ENCODE measurements at regions not wholly inside any gene's neighbourhood (a gene's known extent, or its start where the extent isn't known, plus 50 kb on each side); places are given as distances from the start of the nearest gene placed in this dataset.

GRCh38 chr1:820962-821361 lies 102.8 kb upstream of the SAMD11 start:
- intact Hi-C loops (cut with micrococcal nuclease) (no loop called here), in situ Hi-C loops (cut with MboI; ENCODE audit: low sequenced_read_pairs) (no loop called here), dilution Hi-C loops (cut with HindIII; ENCODE audit: low sequenced_read_pairs, unreplicated experiment) (no loop called here)
- no peak overlapping the region for H2BK20ac ChIP-seq (ENCODE audit: low read depth, low read length)
- H2AK9ac ChIP-seq (replicated peaks; ENCODE audit: low read depth, low read length, poor library complexity): no peak overlapping the region
- no peak overlapping the region for H3K4me2 ChIP-seq (ENCODE audit: low read depth, low read length)
- no peak for DNase-seq
- WGBS, 2 experiments (ENCODE audit: extremely low coverage in 2 of 2, insufficient read length in 1 of 2): 93% methylated on average over 7 of the region's 7 CpGs; no CpG with 5 or more reads in 1 of the 2 experiments
- no peak overlapping the region for H3K14ac ChIP-seq (replicated peaks; ENCODE audit: low read depth, low read length)
- H3K4me3 ChIP-seq (ENCODE audit: insufficient read depth, low read depth, low read length): no peak overlapping the region
- no peak for TF ChIP-seq CTCF (conservative IDR thresholded peaks at IDR 0.05; ENCODE audit: low read depth, low read length)
- no peak for TF ChIP-seq BHLHE40 (IDR thresholded peaks at IDR 0.05; ENCODE audit: low read depth, low read length)
- no peak for TF ChIP-seq MXI1 (IDR thresholded peaks at IDR 0.05; ENCODE audit: borderline replicate concordance, low read depth, low read length)
- no peak for TF ChIP-seq SMC3 (IDR thresholded peaks at IDR 0.05; ENCODE audit: low read depth, low read length)
- TF ChIP-seq CEBPB (IDR thresholded peaks at IDR 0.05; ENCODE audit: low read depth, low read length): no peak
- TF ChIP-seq RFX5 (IDR thresholded peaks at IDR 0.05; ENCODE audit: low read depth, low read length): no peak
- TF ChIP-seq POLR2A (IDR thresholded peaks at IDR 0.05; ENCODE audit: low read depth, low read length): no peak
- no peak overlapping the region for H4K8ac ChIP-seq (ENCODE audit: low read depth in 2 of 2, low read length in 2 of 2)
- H3K9me1 ChIP-seq (ENCODE audit: insufficient read depth, low read length): peaks cover 47% of the 10 kb centered on the region
- no peak overlapping the region for H2AFZ ChIP-seq (replicated peaks; ENCODE audit: low read length, poor library complexity)
- H3K27me3 ChIP-seq (ENCODE audit: control insufficient read depth, insufficient read depth, low read length): no peaks in the 10 kb centered on the region
- H3K56ac ChIP-seq (ENCODE audit: extremely low read depth, insufficient read depth, low read length): no peak overlapping the region
- ATAC-seq (ENCODE audit: low read depth): no peak
- no peak overlapping the region; the same call in 1 of the 2 replicates for H2AK5ac ChIP-seq (ENCODE audit: low read depth, low read length)
- no peak overlapping the region for H2BK5ac ChIP-seq (ENCODE audit: low read depth, low read length, poor library complexity, severe bottlenecking)
- no peak overlapping the region for H3K18ac ChIP-seq (ENCODE audit: low read depth, low read length)
- H4K91ac ChIP-seq (ENCODE audit: insufficient read depth, low read depth, low read length): no peak overlapping the region
- no peak overlapping the region for H3K23ac ChIP-seq (ENCODE audit: low read depth, low read length)
- peaks cover 43 to 55% of the 10 kb centered on the region in 2 experiments for H3K79me1 ChIP-seq (ENCODE audit: low read depth in 1 of 2, low read length in 2 of 2)
- peaks cover 12% of the 10 kb centered on the region for H3K4me1 ChIP-seq (ENCODE audit: control insufficient read depth, insufficient read depth, low read length)
- no peak overlapping the region for H2BK120ac ChIP-seq (ENCODE audit: low read depth, low read length)
- no peak overlapping the region for H2BK15ac ChIP-seq (ENCODE audit: low read depth, low read length)
- BruUV-seq (replicated peaks): no TSS peak
- H3K9me3 ChIP-seq (ENCODE audit: control insufficient read depth, insufficient read depth, low read length): no peaks in the 10 kb centered on the region
- H3K36me3 ChIP-seq (ENCODE audit: control insufficient read depth, insufficient read depth, low read length): peaks cover 3% of the 10 kb centered on the region; the same call in 1 of the 2 replicates
- H4K5ac ChIP-seq (ENCODE audit: low read depth, low read length): no peak overlapping the region
- ChIA-PET CTCF (no interaction called here), POLR2A (ENCODE audit: unreplicated experiment) (no interaction called here)
- no peak overlapping the region for H3K27ac ChIP-seq (ENCODE audit: insufficient read depth, low read length)
- H3K9ac ChIP-seq (ENCODE audit: low read depth, low read length): no peak overlapping the region
- peaks cover 36% of the 10 kb centered on the region for H4K20me1 ChIP-seq (ENCODE audit: insufficient read depth, low read length)
- peak overlapping the region; percentile 27; the same call in 1 of the 2 replicates for H3K4ac ChIP-seq (ENCODE audit: low read depth, low read length)
